Fibroblast of skin of abdomen (primary cell): ENCODE measurements at regions not wholly inside any gene's neighbourhood (a gene's known extent, or its start where the extent isn't known, plus 50 kb on each side); places are given as distances from the start of the nearest gene placed in this dataset.
"Not testable (repeated sequence)": the region's sequence is repeated elsewhere in the genome, so short reads cannot be mapped to it uniquely, and the experiment has no call there.

ENCODE experiments used
- DNase-seq: peaks from one replicate; pipeline ENCODE4 v3.0.0-alpha.2; 2013

- no peak for DNase-seq
Observed at GRCh38 chr10:100642295-100642994, 102.9 kb upstream of the PAX2 start.

GRCh38 chr10:100645091-100645490 is 100.3 kb upstream of the PAX2 start:
- DNase-seq, result no peak

GRCh38 chr10:100645613-100646392 is 99.6 kb upstream of the PAX2 start:
- no peak for DNase-seq

- DNase-seq, result no peak
Observed at GRCh38 chr10:100647928-100648327, 97.5 kb upstream of the PAX2 start.

GRCh38 chr10:100650693-100651092 is 94.7 kb upstream of the PAX2 start:
- no peak for DNase-seq

- not testable (repeated sequence) for DNase-seq
Observed at GRCh38 chr10:100651099-100651498, 94.3 kb upstream of the PAX2 start.

- DNase-seq, result no peak
Observed at GRCh38 chr10:100651916-100652315, 93.5 kb upstream of the PAX2 start.

GRCh38 chr10:100652406-100653135 is 92.8 kb upstream of the PAX2 start:
- no peak for DNase-seq

- no peak for DNase-seq
Observed at GRCh38 chr10:100653238-100653956, 92.0 kb upstream of the PAX2 start.

- DNase-seq, result peak; percentile 53
Observed at GRCh38 chr10:100653957-100654781, 91.2 kb upstream of the PAX2 start.

GRCh38 chr10:100654782-100655325 is 90.5 kb upstream of the PAX2 start:
- no peak for DNase-seq

GRCh38 chr10:100655326-100655759 is 90.0 kb upstream of the PAX2 start:
- DNase-seq, result peak; percentile 1

GRCh38 chr10:100655760-100656421 is 89.5 kb upstream of the PAX2 start:
- no peak for DNase-seq

- DNase-seq, result peak; percentile 42
Observed at GRCh38 chr10:100656454-100656853, 88.9 kb upstream of the PAX2 start.

- DNase-seq, result no peak
Observed at GRCh38 chr10:100658269-100658668, 87.1 kb upstream of the PAX2 start.

- DNase-seq, result no peak
Observed at GRCh38 chr10:100659361-100660098, 85.9 kb upstream of the PAX2 start.

GRCh38 chr10:100660365-100660764 is 85.0 kb upstream of the PAX2 start:
- DNase-seq, result no peak

- no peak for DNase-seq
Observed at GRCh38 chr10:100660945-100661344, 84.4 kb upstream of the PAX2 start.

- DNase-seq, result no peak
Observed at GRCh38 chr10:100661520-100661919, 83.9 kb upstream of the PAX2 start.

GRCh38 chr10:100662067-100662466 is 83.3 kb upstream of the PAX2 start:
- DNase-seq, result no peak
